Gastroesophageal sphincter (tissue), 4 donors: ENCODE measurements at regions not wholly inside any gene's neighbourhood (a gene's known extent, or its start where the extent isn't known, plus 50 kb on each side); places are given as distances from the start of the nearest gene placed in this dataset.

Experiments
- ATAC-seq: fragments of 150-250 bp; one replicate; pipeline ENCODE4 v1.9.1; 2016; ENCODE audit warnings: mild to moderate bottlenecking, moderate library complexity
- H3K27ac ChIP-seq, 4 donors: fragments of 200-600 bp; sonication (generic) in 3 of 4; 1 replicate in 3 of 4; 2 replicates in 1 of 4; pipeline ENCODE4 v1.5.1; 2016 to 2019
- H3K27me3 ChIP-seq: fragments of 200-600 bp; sonication (generic); one replicate; pipeline ENCODE4 v1.5.1; 2019
- H3K36me3 ChIP-seq, 2 donors: fragments of 200-600 bp; sonication (generic); one replicate each; pipeline ENCODE4 v1.5.1; 2019; ENCODE audit warnings: control low read depth in 1 of 2
- H3K4me1 ChIP-seq, 3 donors: fragments of 200-600 bp; sonication (generic); 1 replicate in 2 of 3; 2 replicates in 1 of 3; pipeline ENCODE4 v1.5.1; 2016 to 2019; ENCODE audit warnings: control low read depth in 2 of 3
- H3K4me3 ChIP-seq, 2 donors: fragments of 200-600 bp; sonication (generic); one replicate each; pipeline ENCODE4 v1.5.1; 2019; ENCODE audit warnings: mild to moderate bottlenecking in 1 of 2, moderate library complexity in 1 of 2
- H3K9me3 ChIP-seq, 3 donors: fragments of 200-600 bp; sonication (generic); one replicate each; pipeline ENCODE4 v1.5.1; 2017 to 2019; ENCODE audit warnings: control low read depth in 2 of 3
- CTCF ChIP-seq, 4 experiments: fragments of 200-600 bp in 2 of 4; fragments of 450-650 bp in 2 of 4; sonication (generic) in 1 of 4; IDR thresholded peaks; one replicate each; pipeline ENCODE4 v1.5.1; 2017 to 2019; ENCODE audit warnings: antibody characterized with exemption in 4 of 4, mild to moderate bottlenecking in 2 of 4, moderate library complexity in 2 of 4
- EP300 ChIP-seq: sonication (generic); formaldehyde crosslinking; IDR thresholded peaks from one replicate; pipeline ENCODE4 v1.6.1; 2017; ENCODE audit warnings: antibody characterized with exemption, mild to moderate bottlenecking
- POLR2A ChIP-seq, 2 donors: fragments of 450-650 bp; IDR thresholded peaks; one replicate each; pipeline ENCODE4 v1.6.1; 2017; ENCODE audit warnings: antibody characterized with exemption in 2 of 2, mild to moderate bottlenecking in 2 of 2, moderate library complexity in 1 of 2
- POLR2AphosphoS5 ChIP-seq: sonication (generic); formaldehyde crosslinking; IDR thresholded peaks from one replicate; pipeline ENCODE4 v1.6.1; 2017; ENCODE audit warnings: antibody characterized with exemption
- WGBS, 2 donors: methylation state at CpG; one replicate each; pipeline ENCODE4 v1.1.5; 2018; ENCODE audit warnings: low coverage in 1 of 2; 5-methylcytosine and 5-hydroxymethylcytosine counted together

- peak; percentile 92 for ATAC-seq
- H3K4me1 ChIP-seq: peaks cover 0 to 27% (median 6%) of the 10 kb centered on the region in 3 donors
- no peak for TF ChIP-seq POLR2A (IDR thresholded peaks at IDR 0.05)
- TF ChIP-seq POLR2AphosphoS5: peak; percentile 44
- H3K27me3 ChIP-seq: no peaks in the 10 kb centered on the region
- no peak overlapping the region for H3K4me3 ChIP-seq
- WGBS, 2 donors: 10 to 63% methylated on average over 8 of the region's 14 CpGs
- no peaks in the 10 kb centered on the region for H3K36me3 ChIP-seq
- peak overlapping the region in 3 of 4 donors; percentile 64 to 79 (median 72) for H3K27ac ChIP-seq
- H3K9me3 ChIP-seq: no peaks in the 10 kb centered on the region
These were observed 78.9 kb upstream of the RPS23 start for GRCh38 chr5:82356808-82357671.

GRCh38 chr5:82356021-82356420 is 77.9 kb upstream of the RPS23 start:
- peak; percentile 26 for ATAC-seq
- H3K9me3 ChIP-seq: no peaks in the 10 kb centered on the region
- TF ChIP-seq POLR2AphosphoS5: no peak
- TF ChIP-seq EP300: no peak
- no peak for TF ChIP-seq POLR2A (IDR thresholded peaks at IDR 0.05)
- TF ChIP-seq CTCF (IDR thresholded peaks at IDR 0.05): no peak
- no peaks in the 10 kb centered on the region for H3K36me3 ChIP-seq
- H3K4me1 ChIP-seq: peaks cover 0 to 29% (median 6%) of the 10 kb centered on the region in 3 donors
- 47 to 62% methylated on average over 3 to 4 of the region's 4 CpGs for WGBS, 2 donors
- H3K27ac ChIP-seq: peak overlapping the region in 3 of 4 donors; percentile 16 to 64 (median 29)
- H3K27me3 ChIP-seq: no peaks in the 10 kb centered on the region
- H3K4me3 ChIP-seq: no peak overlapping the region

GRCh38 chr5:82355496-82355895 is 77.3 kb upstream of the RPS23 start:
- WGBS, 2 donors: 34 to 64% methylated on average over 2 of the region's 2 CpGs
- no peaks in the 10 kb centered on the region for H3K27me3 ChIP-seq
- no peaks in the 10 kb centered on the region for H3K9me3 ChIP-seq
- no peak overlapping the region for H3K4me3 ChIP-seq
- peak overlapping the region in 2 of 4 donors; percentile 16 to 29 for H3K27ac ChIP-seq
- peaks cover 0 to 29% (median 6%) of the 10 kb centered on the region in 3 donors for H3K4me1 ChIP-seq
- TF ChIP-seq EP300 (no peak), CTCF (IDR thresholded peaks at IDR 0.05) (no peak), POLR2AphosphoS5 (no peak), POLR2A (IDR thresholded peaks at IDR 0.05) (no peak)
- no peaks in the 10 kb centered on the region for H3K36me3 ChIP-seq
- no peak for ATAC-seq

- Histone ChIP-seq H3K4me3 (no peak overlapping the region), H3K4me1 (peaks cover 0 to 29% (median 6%) of the 10 kb centered on the region in 3 donors), H3K27me3 (no peaks in the 10 kb centered on the region), H3K36me3 (no peaks in the 10 kb centered on the region), H3K9me3 (no peaks in the 10 kb centered on the region), H3K27ac (no peak overlapping the region)
- no peak for ATAC-seq
- WGBS, 2 donors: 76 to 83% methylated on average over 3 of the region's 3 CpGs
- TF ChIP-seq POLR2AphosphoS5 (no peak), CTCF (IDR thresholded peaks at IDR 0.05) (no peak), POLR2A (IDR thresholded peaks at IDR 0.05) (no peak), EP300 (no peak)
These were observed 76.9 kb upstream of the RPS23 start for GRCh38 chr5:82355053-82355452.

GRCh38 chr5:82354543-82354942 is 76.4 kb upstream of the RPS23 start:
- Histone ChIP-seq H3K4me3 (no peak overlapping the region), H3K36me3 (no peaks in the 10 kb centered on the region), H3K9me3 (no peaks in the 10 kb centered on the region), H3K4me1 (peaks cover 0 to 29% (median 6%) of the 10 kb centered on the region in 3 donors), H3K27me3 (no peaks in the 10 kb centered on the region), H3K27ac (no peak overlapping the region)
- TF ChIP-seq EP300 (no peak), CTCF (IDR thresholded peaks at IDR 0.05) (no peak), POLR2A (IDR thresholded peaks at IDR 0.05) (no peak), POLR2AphosphoS5 (no peak)
- WGBS, 2 donors: 83 to 85% methylated on average over 1 to 2 of the region's 2 CpGs
- ATAC-seq: no peak
